ENCODE measurements at regions not wholly inside any gene's neighbourhood (a gene's known extent, or its start where the extent isn't known, plus 50 kb on each side); places are given as distances from the start of the nearest gene placed in this dataset.

GRCh38 chr20:48054051-48054450 is 268.8 kb upstream of the SULF2 start:
- Mint-ChIP-seq H3K36me3 (ENCODE audit: insufficient read depth) (no peaks in the 10 kb centered on the region), H3K27me3 (no peaks in the 10 kb centered on the region), H3K4me3 (ENCODE audit: low read depth) (no peak overlapping the region), H3K27ac (no peak overlapping the region), H3K4me1 (ENCODE audit: low read depth) (no peaks in the 10 kb centered on the region), H3K9me3 (ENCODE audit: low read depth) (peaks cover 12% of the 10 kb centered on the region)
- no peak for TF ChIP-seq CTCF (IDR thresholded peaks at IDR 0.05; ENCODE audit: unreplicated experiment)
- DNase-seq (ENCODE audit: low spot score, unreplicated experiment), result no peak

- H3K9me3 Mint-ChIP-seq (ENCODE audit: low read depth), result peaks cover 12% of the 10 kb centered on the region
Measured at GRCh38 chr20:48052475-48052835, 267.2 kb upstream of the SULF2 start.

GRCh38 chr20:48051794-48052474 is 266.7 kb upstream of the SULF2 start:
- Mint-ChIP-seq H3K27ac (no peak overlapping the region), H3K27me3 (no peaks in the 10 kb centered on the region), H3K4me1 (ENCODE audit: low read depth) (no peaks in the 10 kb centered on the region), H3K9me3 (ENCODE audit: low read depth) (peaks cover 8% of the 10 kb centered on the region), H3K4me3 (ENCODE audit: low read depth) (no peak overlapping the region), H3K36me3 (ENCODE audit: insufficient read depth) (no peaks in the 10 kb centered on the region)
- no peak for TF ChIP-seq CTCF (IDR thresholded peaks at IDR 0.05; ENCODE audit: unreplicated experiment)
- no peak for DNase-seq (ENCODE audit: low spot score, unreplicated experiment)

More at GRCh38 chr20:48052475-48052835, 267.2 kb upstream of the SULF2 start:
- no peak for TF ChIP-seq CTCF (IDR thresholded peaks at IDR 0.05; ENCODE audit: unreplicated experiment)
- Mint-ChIP-seq H3K27me3 (no peaks in the 10 kb centered on the region), H3K4me1 (ENCODE audit: low read depth) (no peaks in the 10 kb centered on the region), H3K4me3 (ENCODE audit: low read depth) (no peak overlapping the region), H3K27ac (no peak overlapping the region), H3K36me3 (ENCODE audit: insufficient read depth) (no peaks in the 10 kb centered on the region)
- no peak for DNase-seq (ENCODE audit: low spot score, unreplicated experiment)

GRCh38 chr20:48049641-48050040 is 264.4 kb upstream of the SULF2 start:
- Mint-ChIP-seq H3K27me3 (peaks cover 9% of the 10 kb centered on the region), H3K9me3 (ENCODE audit: low read depth) (peaks cover 6% of the 10 kb centered on the region), H3K4me3 (ENCODE audit: low read depth) (no peak overlapping the region), H3K36me3 (ENCODE audit: insufficient read depth) (no peaks in the 10 kb centered on the region), H3K27ac (no peak overlapping the region), H3K4me1 (ENCODE audit: low read depth) (no peaks in the 10 kb centered on the region)
- no peak for TF ChIP-seq CTCF (IDR thresholded peaks at IDR 0.05; ENCODE audit: unreplicated experiment)
- DNase-seq (ENCODE audit: low spot score, unreplicated experiment), result no peak

- Mint-ChIP-seq H3K4me3 (ENCODE audit: low read depth) (no peak overlapping the region), H3K27me3 (peaks cover 9% of the 10 kb centered on the region), H3K27ac (no peak overlapping the region), H3K9me3 (ENCODE audit: low read depth) (peaks cover 4% of the 10 kb centered on the region), H3K36me3 (ENCODE audit: insufficient read depth) (no peaks in the 10 kb centered on the region), H3K4me1 (ENCODE audit: low read depth) (no peaks in the 10 kb centered on the region)
- TF ChIP-seq CTCF (IDR thresholded peaks at IDR 0.05; ENCODE audit: unreplicated experiment), result no peak
- no peak for DNase-seq (ENCODE audit: low spot score, unreplicated experiment)
Measured at GRCh38 chr20:48049171-48049570, 263.9 kb upstream of the SULF2 start.

Measured in progenitor cell of endocrine pancreas (in vitro differentiated cells).